Endothelial cell (in vitro differentiated cells): ENCODE measurements at regions not wholly inside any gene's neighbourhood (a gene's known extent, or its start where the extent isn't known, plus 50 kb on each side); places are given as distances from the start of the nearest gene placed in this dataset.

ENCODE experiments used
- DNase-seq: peaks from one replicate; pipeline ENCODE4 v3.0.0; 2021; ENCODE audit warnings: low spot score
- H3K27ac Mint-ChIP-seq: one replicate; pipeline ENCODE4 v1.8.0; 2021; ENCODE audit warnings: mixed read lengths, inconsistent platforms; ENCODE audit not compliant: unreplicated experiment
- H3K27me3 Mint-ChIP-seq: one replicate; pipeline ENCODE4 v1.8.0; 2021; ENCODE audit warnings: mild to moderate bottlenecking, moderate library complexity, mixed read lengths, inconsistent platforms; ENCODE audit not compliant: unreplicated experiment
- H3K36me3 Mint-ChIP-seq: one replicate; pipeline ENCODE4 v1.8.0; 2021; ENCODE audit warnings: mild to moderate bottlenecking, low read depth, mixed read lengths, inconsistent platforms; ENCODE audit not compliant: unreplicated experiment
- H3K4me1 Mint-ChIP-seq: one replicate; pipeline ENCODE4 v1.8.0; 2021; ENCODE audit warnings: mild to moderate bottlenecking, mixed read lengths, inconsistent platforms; ENCODE audit not compliant: unreplicated experiment
- H3K4me3 Mint-ChIP-seq: one replicate; pipeline ENCODE4 v1.8.0; 2021; ENCODE audit warnings: mild to moderate bottlenecking, mixed read lengths, inconsistent platforms; ENCODE audit not compliant: unreplicated experiment
- H3K9me3 Mint-ChIP-seq: one replicate; pipeline ENCODE4 v1.8.0; 2021; ENCODE audit warnings: mixed read lengths, inconsistent platforms; ENCODE audit not compliant: unreplicated experiment
- CTCF ChIP-seq: fragments of 200-600 bp; sonication (generic); IDR thresholded peaks from one replicate; pipeline ENCODE4 v1.5.0; 2021; ENCODE audit warnings: antibody characterized with exemption; ENCODE audit not compliant: unreplicated experiment

- DNase-seq = no peak
- no peaks in the 10 kb centered on the region for H3K9me3 Mint-ChIP-seq
- peaks cover 5% of the 10 kb centered on the region for H3K4me1 Mint-ChIP-seq
- H3K4me3 Mint-ChIP-seq = no peak overlapping the region
- no peak overlapping the region for H3K27ac Mint-ChIP-seq
- TF ChIP-seq CTCF = no peak
- no peaks in the 10 kb centered on the region for H3K36me3 Mint-ChIP-seq
- peaks cover 1% of the 10 kb centered on the region for H3K27me3 Mint-ChIP-seq
Observed at GRCh38 chr6:102907181-102907580, 1513.7 kb downstream of the GRIK2 start.

- no peak for TF ChIP-seq CTCF
- H3K9me3 Mint-ChIP-seq = no peaks in the 10 kb centered on the region
- no peak overlapping the region for H3K27ac Mint-ChIP-seq
- no peak overlapping the region for H3K4me3 Mint-ChIP-seq
- no peak for DNase-seq
- H3K4me1 Mint-ChIP-seq = peaks cover 8% of the 10 kb centered on the region
- H3K27me3 Mint-ChIP-seq = no peaks in the 10 kb centered on the region
- H3K36me3 Mint-ChIP-seq = no peaks in the 10 kb centered on the region
Observed at GRCh38 chr6:102902471-102902870, 1509.0 kb downstream of the GRIK2 start.

- no peaks in the 10 kb centered on the region for H3K9me3 Mint-ChIP-seq
- peaks cover 2% of the 10 kb centered on the region for H3K27me3 Mint-ChIP-seq
- DNase-seq = no peak
- H3K27ac Mint-ChIP-seq = no peak overlapping the region
- H3K36me3 Mint-ChIP-seq = no peaks in the 10 kb centered on the region
- no peak overlapping the region for H3K4me3 Mint-ChIP-seq
- H3K4me1 Mint-ChIP-seq = no peaks in the 10 kb centered on the region
- TF ChIP-seq CTCF = no peak
Observed at GRCh38 chr6:102895683-102896082, 1502.2 kb downstream of the GRIK2 start.

- Mint-ChIP-seq H3K27ac (no peak overlapping the region), H3K9me3 (no peaks in the 10 kb centered on the region), H3K4me1 (no peaks in the 10 kb centered on the region), H3K36me3 (no peaks in the 10 kb centered on the region), H3K27me3 (no peaks in the 10 kb centered on the region), H3K4me3 (no peak overlapping the region)
- DNase-seq = no peak
- TF ChIP-seq CTCF = no peak
Observed at GRCh38 chr6:102885165-102885564, 1491.7 kb downstream of the GRIK2 start.

GRCh38 chr6:102853249-102853955, 1459.9 kb downstream of the GRIK2 start:
- TF ChIP-seq CTCF = no peak
- no peaks in the 10 kb centered on the region for H3K36me3 Mint-ChIP-seq
- H3K9me3 Mint-ChIP-seq = no peaks in the 10 kb centered on the region
- no peaks in the 10 kb centered on the region for H3K4me1 Mint-ChIP-seq
- no peak overlapping the region for H3K27ac Mint-ChIP-seq
- no peak overlapping the region for H3K4me3 Mint-ChIP-seq
- no peaks in the 10 kb centered on the region for H3K27me3 Mint-ChIP-seq
- no peak for DNase-seq
